Ovary (tissue), 3 donors: ENCODE measurements at regions not wholly inside any gene's neighbourhood (a gene's known extent, or its start where the extent isn't known, plus 50 kb on each side); places are given as distances from the start of the nearest gene placed in this dataset.

Experiments used
- EP300 ChIP-seq: sonication (generic); formaldehyde crosslinking; IDR thresholded peaks from one replicate; pipeline ENCODE4 v1.6.1; 2017; ENCODE audit warnings: antibody characterized with exemption
- POLR2A ChIP-seq: fragments of 450-650 bp; IDR thresholded peaks from one replicate; pipeline ENCODE4 v1.6.1; 2017; ENCODE audit warnings: antibody characterized with exemption, mild to moderate bottlenecking, moderate library complexity
- TF ChIP-seq, protein P1 (sequence below), 3 donors: fragments of 450-650 bp in 2 of 3; fragments of 200-600 bp in 1 of 3; IDR thresholded peaks; one replicate each; pipeline versions ENCODE4 v1.5.1 to v1.8.0; 2016 to 2022; ENCODE audit warnings: antibody characterized with exemption in 3 of 3, mild to moderate bottlenecking in 1 of 3
- donor health status: DM: no; HTN: no; CAD: no.

DNA sequence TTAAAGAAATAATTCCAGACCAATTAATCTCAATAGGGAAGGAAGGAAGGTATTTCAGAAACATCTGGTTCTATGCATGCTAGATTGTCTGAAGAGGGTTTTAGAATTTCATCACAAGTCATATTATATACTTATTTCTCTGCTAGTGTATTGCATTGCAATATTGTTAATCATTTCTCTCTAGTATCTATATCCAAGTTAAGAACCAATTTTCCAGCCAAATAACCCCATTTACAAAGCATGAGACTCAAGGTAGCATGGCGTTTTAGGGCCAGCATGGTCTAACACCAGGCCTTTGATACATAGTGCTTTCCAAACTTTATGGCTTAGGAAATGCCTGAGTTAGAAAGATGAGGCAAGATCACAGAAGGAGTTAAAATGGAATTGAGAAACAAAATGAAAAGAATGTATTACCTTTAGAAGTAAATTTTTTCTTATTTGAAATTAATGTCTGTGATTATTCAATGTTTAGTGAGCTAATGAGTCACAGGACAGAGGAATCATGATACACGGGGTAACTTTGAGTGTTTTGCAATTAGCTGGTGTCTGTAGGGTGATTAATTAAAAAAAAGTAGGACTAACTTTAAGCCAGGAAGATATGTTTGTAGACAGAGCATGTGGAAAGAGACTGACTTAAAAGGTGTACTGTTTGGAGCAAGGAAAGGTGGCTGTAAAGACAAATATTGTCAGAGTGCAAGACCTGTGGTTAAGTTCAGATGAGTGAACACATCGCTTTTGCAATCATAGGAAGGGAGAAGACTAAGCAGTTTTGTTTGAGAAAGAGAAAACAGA, 1006.2 kb upstream of the CITED2 start:
- TF ChIP-seq, protein P1, sequence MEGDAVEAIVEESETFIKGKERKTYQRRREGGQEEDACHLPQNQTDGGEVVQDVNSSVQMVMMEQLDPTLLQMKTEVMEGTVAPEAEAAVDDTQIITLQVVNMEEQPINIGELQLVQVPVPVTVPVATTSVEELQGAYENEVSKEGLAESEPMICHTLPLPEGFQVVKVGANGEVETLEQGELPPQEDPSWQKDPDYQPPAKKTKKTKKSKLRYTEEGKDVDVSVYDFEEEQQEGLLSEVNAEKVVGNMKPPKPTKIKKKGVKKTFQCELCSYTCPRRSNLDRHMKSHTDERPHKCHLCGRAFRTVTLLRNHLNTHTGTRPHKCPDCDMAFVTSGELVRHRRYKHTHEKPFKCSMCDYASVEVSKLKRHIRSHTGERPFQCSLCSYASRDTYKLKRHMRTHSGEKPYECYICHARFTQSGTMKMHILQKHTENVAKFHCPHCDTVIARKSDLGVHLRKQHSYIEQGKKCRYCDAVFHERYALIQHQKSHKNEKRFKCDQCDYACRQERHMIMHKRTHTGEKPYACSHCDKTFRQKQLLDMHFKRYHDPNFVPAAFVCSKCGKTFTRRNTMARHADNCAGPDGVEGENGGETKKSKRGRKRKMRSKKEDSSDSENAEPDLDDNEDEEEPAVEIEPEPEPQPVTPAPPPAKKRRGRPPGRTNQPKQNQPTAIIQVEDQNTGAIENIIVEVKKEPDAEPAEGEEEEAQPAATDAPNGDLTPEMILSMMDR (IDR thresholded peaks at IDR 0.05): no peak
- TF ChIP-seq POLR2A: no peak
- no peak for TF ChIP-seq EP300
